HG03558 (cell line): ENCODE measurements at regions not wholly inside any gene's neighbourhood (a gene's known extent, or its start where the extent isn't known, plus 50 kb on each side); places are given as distances from the start of the nearest gene placed in this dataset.
A peak's percentile ranks its signal among the peaks of the same experiment; 100 is the strongest.

Source experiments
- ATAC-seq: cut with Tn5 transposase; IDR thresholded peaks from one replicate; pipeline ENCODE4 v1.9.1; 2021; ENCODE audit warnings: moderate number of reproducible peaks; ENCODE audit not compliant: unreplicated experiment; ENCODE audit errors: extremely low read depth

DNA sequence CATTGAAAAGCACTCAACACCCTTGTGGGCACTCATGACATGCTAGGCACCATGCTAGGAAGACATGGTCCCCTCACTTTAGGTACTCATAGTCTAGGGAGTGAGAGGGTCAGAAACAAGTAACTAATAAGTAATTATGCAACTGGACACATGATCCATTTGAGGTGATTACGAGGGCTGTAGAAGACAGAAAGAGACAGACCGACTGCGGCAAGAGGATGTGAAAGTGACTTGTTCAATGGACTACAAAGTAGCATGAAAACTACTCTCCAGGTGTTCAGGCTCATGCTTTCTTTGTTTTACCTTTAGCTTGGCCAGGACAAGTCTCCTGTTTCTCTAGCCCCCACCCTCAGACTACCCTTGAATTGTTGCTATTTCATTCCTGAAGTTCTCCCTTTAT, 310.8 kb upstream of the SORL1-AS1 start:
- ATAC-seq: peak; percentile 67

DNA sequence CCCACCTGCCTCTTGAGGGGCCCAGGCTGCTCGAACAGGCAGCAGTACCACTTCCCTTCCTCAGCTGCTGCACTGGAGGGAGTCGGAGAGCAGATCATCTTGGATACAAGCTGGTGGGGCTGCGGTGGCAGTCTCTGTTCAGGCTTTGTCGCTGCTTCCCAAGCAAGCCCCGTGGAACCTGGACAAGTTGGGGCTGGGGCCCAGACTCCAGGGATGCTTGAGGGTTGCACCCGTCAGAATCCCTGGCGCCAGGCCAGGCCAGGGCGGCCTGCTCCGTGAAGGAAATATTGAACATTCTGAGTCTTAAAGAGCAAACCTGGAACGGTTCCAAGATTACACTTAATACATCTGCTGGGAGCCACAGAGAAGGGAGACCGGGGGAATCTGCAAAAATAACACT, 310.1 kb upstream of the SORL1-AS1 start:
- no peak for ATAC-seq

DNA sequence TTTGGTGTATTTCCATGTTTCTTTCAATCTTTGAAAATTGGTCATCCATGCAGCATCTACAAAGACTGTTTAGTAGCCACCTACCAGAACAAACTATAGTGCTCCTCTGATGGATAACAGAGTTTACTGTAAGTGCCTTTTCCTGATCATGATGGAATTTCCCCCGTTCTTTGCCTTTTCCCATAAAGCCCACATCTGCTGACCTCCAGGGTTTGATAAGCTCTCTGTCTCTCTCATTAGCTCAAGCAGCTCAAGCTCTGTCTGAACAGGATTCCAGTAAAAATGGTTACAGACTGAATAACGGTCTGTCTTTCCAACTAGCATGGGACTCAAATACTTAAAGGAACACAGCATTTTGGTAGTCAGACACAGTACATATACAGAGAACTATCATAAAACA, 308.4 kb upstream of the SORL1-AS1 start:
- ATAC-seq: no peak

DNA sequence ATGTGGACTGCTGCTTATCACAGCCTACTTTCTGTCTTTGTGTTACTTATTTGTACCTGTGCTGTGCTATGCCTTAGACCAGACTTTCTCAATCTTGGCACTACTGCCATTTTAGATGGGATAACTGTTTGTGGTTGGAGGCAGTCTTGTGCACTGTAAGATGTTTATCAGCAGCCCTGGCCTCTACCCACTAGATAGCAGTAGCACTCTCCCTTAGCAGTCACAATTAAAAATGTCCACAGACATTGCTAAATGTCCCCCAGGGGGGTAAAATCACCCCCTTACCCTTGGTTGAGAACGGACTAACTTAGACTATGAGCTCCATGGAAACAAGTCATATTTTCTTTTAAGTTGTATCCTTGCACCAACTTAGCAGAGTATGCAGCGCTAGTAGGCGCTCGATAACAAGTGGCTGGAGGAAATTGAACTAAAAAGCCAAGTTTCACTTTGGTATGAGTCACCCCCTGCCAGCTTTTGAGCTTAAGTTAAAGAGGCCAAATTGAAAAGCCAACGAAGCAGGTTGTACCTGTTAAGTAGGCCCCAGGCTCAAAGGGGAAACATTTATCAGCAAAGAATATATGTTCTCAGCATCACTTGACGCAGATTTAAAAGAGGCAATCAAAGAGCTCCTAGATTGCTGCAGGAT, 304.8 kb upstream of the SORL1-AS1 start:
- no peak for ATAC-seq

DNA sequence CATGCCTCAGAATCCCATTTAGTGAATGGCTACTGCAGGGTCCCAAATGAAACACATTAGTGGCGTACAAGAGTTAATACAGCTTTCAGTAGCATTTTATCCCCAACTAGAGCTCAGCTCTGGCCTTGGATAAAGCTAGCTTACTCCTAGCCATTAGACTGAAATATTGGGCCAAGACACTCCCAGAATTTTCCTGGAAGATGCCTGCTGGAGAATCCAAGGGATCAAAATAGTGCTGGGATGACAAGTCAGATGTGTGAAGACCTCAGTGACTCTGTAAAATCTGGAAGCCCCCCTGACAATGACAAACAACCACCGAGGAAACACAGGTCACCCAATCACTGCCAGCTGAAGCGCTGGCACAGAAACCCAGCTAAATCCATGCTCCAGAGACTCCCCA, 303.1 kb upstream of the SORL1-AS1 start:
- ATAC-seq: no peak

DNA sequence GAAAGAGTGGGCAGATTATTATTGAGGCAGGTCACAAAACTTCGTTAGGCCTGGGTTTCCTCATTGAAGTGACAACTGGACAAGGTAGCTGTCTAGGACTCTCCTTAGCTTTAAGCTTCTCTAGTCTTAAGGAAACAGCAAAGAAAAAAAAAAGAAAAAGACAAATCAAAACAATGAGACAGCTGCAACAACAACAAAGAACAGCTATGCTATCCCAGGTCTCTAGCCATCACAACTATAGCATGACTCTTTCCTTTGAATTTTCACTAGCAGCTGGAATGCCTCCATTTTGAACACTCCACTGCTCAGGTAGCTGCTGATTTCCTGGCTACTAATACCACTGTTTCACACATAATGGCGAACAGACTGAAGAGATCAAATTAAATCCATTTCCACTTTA, 302.4 kb upstream of the SORL1-AS1 start:
- no peak for ATAC-seq

DNA sequence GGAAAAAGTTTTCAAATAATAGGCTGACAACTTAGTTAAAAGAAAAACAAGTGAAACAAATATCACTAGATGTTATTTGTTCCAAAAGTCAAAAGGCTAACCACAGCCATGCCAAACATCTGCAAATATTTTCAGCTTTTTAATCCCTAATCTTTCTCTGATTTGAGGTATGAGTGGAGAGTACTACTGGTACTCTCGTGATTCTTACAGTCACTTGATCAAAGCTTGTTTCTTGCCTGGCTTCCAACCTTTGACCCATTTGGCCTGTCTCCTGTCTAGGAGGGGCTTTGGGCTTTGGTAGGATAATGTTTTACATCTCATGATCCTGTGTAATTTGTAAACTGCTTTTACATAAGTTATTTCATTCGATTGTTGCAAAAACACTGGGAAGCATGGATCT, 301.8 kb upstream of the SORL1-AS1 start:
- ATAC-seq: no peak

DNA sequence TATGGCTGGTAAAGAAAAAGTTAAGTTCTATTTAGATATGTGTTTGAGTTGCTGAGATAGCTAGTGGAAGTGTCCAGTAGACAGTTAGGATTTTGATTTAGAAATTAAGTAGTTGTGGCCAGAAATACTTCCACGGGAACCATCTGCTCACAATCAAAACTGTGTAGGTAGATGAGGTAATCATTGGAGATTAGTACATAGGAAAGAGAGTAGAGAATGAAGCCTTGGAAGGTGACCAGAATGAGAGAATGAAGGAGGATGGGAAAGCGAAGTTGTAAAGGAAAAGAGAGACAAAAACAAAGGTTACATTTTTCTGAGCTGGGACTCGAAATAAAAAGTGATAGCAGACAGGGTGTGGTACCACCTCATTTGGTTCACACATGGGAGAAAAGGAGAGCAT, 296.9 kb upstream of the SORL1-AS1 start:
- ATAC-seq: no peak

DNA sequence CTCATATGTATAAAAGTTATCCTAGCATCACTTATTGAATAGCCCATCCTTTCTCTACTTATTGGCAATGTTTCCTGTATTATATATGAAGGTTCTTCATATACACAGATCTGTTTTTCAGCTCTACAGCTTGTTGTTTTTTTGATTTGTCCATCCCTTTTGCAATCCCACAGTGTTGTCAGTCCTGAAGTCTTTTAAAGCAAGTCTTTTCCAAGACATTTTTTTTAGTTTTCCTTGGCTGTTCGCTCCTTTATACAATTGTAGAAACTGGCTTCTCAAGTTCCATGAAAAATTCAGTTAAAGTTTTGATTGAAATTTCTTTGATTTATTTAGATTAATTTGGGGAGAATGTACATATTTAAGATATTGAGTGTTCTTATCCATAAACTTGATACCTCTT, 295.3 kb upstream of the SORL1-AS1 start:
- no peak for ATAC-seq

DNA sequence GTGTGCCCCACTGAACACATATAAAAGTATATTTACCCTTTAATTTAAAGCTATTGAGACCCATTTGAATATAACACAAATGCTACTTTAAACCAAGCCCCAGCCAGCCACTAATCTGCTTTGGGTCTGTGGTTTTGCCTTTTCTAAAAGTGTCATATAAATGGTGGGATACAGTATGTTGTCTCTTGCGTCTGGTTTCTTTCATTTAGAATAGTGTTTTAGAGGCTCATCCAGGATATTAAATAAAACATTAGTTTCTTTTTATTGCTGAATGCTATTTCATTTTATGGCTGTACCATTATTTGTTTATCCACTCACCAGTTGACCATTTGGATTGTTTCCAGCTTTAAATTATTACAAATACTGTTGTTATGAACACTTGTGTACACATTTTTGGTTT, 290.5 kb upstream of the SORL1-AS1 start:
- ATAC-seq: no peak

DNA sequence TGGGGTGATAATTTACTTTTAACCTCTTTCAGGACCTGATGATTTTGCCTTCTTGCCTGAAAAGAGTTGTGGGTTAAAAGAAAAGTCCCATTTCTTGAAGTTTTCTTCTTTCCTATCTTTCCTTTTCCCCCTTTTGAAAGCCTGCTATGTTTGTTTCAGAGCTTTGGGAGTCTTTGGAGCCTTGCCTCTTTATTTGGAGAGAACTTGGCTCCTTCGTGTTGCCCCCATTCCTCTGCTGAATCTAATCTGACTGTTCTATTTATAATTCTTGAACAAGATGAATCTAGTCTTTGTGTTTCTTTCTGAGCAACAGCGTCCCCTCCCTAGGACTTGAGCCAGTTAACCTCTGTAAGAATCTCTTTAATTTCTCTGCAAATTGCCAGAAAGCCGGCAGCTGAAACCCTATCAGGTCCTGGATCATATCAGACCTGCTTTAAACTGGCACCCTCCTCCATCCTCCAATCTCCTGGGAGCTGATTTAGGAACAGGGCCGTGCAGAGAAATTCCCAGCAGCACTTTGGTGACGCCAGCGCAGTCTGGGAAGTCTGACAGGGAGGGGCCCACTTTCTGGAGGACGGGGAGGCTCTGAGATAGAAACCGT, 289.1 kb upstream of the SORL1-AS1 start:
- ATAC-seq: no peak

DNA sequence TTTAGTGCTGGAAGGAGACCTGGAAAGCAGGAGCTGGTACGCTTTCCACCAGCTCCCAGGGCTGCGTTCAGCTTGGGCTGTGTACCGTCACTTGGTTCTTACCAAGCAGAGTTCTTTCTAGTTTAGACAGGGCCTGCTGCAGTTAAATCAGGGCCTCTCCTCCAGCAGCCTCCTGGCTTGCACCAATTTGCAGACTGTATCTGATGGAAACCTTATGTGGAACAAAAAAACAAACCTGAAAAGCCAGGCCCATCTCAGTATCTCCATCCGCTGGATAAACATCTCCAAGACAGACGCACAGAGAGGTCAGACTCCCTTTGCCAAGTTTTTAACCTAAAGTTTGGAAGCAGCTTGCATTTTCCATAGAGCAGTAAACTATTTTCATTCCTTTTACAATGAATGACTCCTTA, 288.6 kb upstream of the SORL1-AS1 start:
- ATAC-seq: no peak

DNA sequence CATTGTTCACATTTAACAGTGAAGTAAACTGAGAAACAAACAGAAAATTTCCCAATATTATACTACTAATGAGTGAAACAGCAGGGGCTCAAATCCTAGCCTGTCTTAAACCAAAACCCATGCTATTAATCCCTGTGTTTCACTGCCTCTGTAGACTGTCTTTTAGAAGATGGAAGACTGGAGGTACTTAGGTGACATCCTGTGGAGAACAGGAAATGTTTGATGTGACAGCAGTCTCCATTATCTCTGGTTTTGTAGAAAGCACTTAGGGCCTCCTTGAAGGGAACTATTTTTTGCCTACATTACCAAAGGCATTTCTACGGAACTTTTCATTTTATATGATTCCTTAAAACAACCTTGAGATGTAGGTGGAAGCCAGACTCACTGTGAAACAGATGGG, 288.1 kb upstream of the SORL1-AS1 start:
- no peak for ATAC-seq

DNA sequence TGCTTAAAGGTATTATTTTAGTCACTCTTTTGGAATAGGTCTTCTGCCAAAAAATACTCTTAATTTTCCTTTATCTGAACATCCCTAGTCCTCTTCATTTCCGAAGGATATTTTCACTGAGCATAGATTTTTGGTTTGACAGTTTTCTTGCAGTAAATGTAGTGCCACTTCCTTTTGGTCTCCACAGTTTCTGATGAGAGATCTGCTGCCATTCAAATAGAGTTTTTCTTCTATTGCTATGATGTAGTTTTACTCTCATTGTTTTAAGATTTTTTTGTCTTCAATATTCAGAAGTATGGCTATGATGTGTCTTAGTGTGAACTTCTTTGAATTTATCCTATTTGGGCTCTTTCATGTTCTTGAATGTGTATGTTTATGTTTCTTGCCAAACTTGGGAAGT, 281.1 kb upstream of the SORL1-AS1 start:
- ATAC-seq: no peak

DNA sequence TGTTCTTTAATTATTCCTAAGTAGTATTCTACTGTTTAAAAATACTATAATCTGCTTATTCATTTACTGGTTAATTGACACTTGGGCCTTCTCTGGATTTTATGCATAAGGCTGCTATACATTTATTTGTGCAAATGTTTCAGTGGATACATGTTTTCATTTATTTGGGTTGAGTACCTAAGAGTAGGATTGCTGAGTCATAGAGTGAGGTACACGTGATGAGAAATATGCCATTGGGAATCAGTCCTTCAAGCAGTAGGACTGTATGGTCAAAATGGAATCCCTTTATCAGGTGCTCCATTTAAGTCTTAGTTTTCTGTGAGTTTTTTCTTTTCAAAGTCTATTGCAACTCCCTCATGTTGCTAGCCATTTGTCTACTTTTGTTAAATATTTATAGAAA, 275.2 kb upstream of the SORL1-AS1 start:
- no peak for ATAC-seq

DNA sequence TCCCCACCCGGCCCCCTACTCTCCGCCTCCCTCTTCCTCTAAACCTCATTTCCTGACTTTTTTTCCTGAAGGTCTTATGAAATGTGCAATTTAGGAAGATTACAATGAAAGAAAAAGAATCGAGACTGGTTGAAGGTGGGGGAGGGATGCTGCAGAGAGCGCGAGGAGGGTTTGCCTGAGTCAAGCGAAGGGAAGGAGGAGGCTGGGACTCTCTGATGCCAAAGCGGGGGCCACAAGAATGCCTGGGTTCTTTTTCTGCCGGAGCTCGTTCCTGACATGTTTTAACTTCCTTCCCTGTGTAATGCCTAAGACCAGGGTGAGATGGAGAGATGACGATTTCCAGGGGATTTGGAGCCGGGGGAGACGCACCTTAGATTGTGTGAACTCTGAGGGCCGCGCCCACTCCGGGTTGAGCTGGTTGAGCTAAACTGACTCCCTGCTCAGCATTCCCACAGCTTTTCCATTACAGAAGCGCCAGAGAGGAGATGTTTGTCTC, 270.5 kb upstream of the SORL1-AS1 start:
- ATAC-seq: no peak

DNA sequence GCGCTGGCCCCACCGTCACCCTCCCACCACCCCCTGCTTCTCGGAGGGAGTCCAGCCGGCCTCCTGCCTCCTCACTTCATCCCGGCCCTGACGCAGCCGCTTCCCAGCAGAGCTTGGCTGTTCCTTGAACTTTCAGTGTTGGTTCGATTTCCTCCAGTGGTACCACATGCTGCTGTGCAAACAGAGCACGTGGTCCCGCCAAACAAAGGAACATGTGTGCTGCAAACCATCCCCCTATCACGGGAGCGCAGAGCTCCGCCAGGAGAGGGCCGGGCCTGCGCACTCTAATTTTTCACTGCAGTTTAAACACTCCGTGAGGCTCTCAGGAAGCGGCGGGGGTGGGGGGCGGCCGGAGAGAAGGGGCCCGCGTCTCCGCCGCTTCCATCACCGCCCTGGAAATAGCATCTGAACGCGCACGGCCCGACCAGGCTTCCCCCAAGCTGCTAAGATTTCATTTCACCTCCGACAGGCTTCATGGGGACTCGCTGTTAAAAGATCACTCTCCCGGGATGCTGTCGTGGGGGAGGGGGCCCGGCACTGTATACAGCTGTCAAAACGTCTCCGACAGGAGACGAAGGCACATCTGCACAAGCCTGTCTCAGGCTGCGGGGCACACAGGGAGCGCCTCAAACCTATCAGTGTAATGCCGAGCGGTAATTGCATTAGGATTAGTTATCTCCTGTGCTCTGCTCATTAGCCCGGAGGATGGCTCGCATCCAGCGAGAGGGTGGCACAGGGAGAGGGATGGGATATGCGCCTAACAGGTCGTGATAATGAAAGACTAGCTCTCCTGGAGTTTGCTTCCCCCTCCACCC, 269.9 kb upstream of the SORL1-AS1 start:
- no peak for ATAC-seq

DNA sequence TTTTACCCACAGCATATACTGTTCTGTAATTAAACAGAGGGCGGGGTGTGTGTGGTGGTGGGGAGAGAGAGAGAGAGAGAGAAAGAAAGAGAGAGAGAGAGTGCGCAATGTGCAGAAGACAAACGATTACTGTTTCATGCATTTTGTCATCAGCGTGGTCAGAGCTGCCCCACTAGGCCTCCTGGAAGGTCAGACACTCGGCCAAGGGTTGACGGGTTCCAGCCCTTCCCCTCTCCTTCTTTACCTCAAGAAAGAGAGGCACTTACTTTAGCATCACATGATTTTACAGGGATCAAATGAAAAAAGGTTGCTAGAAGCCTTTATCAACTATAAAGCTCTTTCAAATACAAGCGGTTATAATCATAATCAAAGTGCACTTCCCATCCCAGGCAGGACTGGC, 269.2 kb upstream of the SORL1-AS1 start:
- ATAC-seq: no peak

DNA sequence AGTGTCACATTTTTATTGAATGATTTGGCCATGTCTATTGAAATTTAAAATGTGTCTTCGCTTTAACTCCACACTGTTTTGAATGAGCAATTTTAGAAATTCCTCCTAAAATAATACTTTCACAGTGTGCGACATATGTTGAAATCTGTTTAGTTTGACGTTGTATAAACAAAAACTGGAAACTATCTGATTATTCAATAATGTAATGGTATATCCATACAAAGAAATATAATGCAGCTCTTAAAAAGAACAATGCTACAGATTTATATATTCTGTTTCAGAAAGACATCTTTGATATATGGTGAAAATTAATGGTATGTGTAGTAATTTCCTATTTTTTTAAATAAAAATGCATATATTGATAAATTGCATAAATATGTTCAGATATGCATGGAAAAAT, 268.7 kb upstream of the SORL1-AS1 start:
- no peak for ATAC-seq

DNA sequence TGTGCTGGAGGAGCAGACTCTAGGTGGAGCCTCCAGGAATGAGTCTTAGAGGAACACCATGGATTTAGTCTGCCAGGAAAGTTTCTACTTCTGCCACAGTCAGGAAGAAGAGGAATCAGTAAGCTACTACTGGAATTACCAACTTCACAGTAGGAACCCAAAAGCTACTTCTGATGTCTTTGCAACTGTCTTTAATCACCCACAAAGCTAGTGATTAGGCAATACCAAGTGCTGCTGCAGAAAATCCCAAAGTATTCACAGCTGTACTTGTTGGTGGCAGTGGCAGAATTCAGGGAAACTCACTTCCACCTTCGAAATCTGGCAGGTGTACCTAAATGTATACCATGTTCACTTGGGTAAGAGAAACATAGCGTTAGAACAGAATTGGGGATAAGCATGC, 264.5 kb upstream of the SORL1-AS1 start:
- no peak for ATAC-seq

DNA sequence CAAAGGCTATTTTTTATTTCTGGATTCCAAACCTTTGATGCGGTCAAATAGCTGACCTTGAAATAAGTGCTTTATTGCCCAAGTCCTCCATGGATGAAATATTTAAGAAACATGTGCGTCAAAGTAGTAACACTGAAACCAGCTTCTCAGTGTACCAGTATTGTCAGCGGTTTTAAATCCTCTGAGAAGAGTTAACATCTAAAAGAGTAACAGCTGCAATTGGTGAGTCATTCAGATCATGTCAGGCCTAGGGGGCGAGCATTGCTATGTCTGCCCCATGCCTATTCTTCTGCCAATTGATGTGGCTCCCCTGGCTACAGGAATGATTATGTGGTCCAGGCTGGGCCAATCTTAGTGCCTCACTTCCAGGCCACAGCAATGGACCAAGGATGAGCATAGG, 263.3 kb upstream of the SORL1-AS1 start:
- ATAC-seq: no peak
